Esophagus squamous epithelium (tissue), 4 donors: ENCODE measurements at regions not wholly inside any gene's neighbourhood (a gene's known extent, or its start where the extent isn't known, plus 50 kb on each side); places are given as distances from the start of the nearest gene placed in this dataset.

ENCODE experiments used
- CTCF ChIP-seq, 6 experiments: fragments of 450-650 bp in 4 of 6; fragments of 200-600 bp in 2 of 6; sonication (generic) in 2 of 6; IDR thresholded peaks; one replicate each; pipeline ENCODE4 v1.5.1; 2016 to 2019; ENCODE audit warnings: antibody characterized with exemption in 6 of 6, mild to moderate bottlenecking in 4 of 6, moderate library complexity in 4 of 6
- POLR2A ChIP-seq, 4 donors: fragments of 450-650 bp; IDR thresholded peaks; one replicate each; pipeline ENCODE4 v1.6.1; 2017; ENCODE audit warnings: antibody characterized with exemption in 4 of 4, mild to moderate bottlenecking in 4 of 4, moderate library complexity in 3 of 4

GRCh38 chr2:406231-406630 is 118.3 kb upstream of the ALKAL2 start:
- TF ChIP-seq CTCF (IDR thresholded peaks at IDR 0.05) = no peak
- no peak for TF ChIP-seq POLR2A (IDR thresholded peaks at IDR 0.05)
